ENCODE measurements at regions not wholly inside any gene's neighbourhood (a gene's known extent, or its start where the extent isn't known, plus 50 kb on each side); places are given as distances from the start of the nearest gene placed in this dataset.

DNA sequence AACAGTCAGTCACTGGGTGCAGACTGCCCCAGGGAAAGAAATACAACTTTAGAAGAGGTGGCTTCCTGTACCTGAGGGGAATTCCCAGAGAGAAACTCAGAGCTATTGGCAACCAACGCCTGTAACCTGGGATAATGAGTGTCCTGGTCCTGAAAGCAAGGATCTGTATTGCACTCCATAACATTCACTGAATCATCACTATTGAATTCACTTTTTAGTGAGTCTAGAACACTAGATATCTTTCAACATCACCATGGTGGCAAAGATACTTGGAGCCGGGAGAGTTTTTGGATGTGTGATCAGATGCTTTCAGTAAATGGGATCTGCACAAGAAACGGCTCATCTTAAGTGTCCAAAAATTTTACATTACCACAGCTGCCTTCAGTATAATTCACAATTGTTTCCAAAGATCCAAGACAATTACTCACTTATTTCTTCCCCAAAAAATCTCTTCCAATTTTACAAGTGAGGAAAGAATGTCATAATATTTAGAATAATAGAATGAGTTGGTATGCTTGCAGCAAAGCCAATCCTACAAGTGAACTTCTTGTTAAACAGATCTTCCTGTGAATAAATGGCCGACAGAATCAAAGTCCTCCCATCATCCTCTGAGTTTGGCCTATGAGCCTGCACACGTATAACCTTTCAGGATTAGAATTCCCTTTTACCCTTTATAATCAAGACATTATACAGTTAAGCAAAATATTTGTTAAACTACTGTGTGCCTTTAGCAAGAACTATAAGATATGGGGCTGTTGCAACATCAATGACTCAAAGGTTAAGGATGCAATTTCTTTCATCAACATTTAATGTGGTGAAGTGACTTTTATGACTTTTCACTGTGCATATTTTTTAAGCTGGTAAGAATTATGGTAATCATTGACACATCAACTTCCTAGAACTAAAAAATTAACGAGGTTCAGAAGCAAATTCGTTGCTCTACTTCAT lies 243.3 kb upstream of the COL8A1 start:
- ChIA-PET CTCF (interaction anchor here (0.6 to 1.0 kb wide), 4 partner anchors 10 to 281 kb away, joined by 3 to 4 read pairs (median 4); no protein-coding TSS in a partner anchor), POLR2A (interaction anchor here (0.7 to 1.2 kb wide), 10 partner anchors 17 to 887 kb away, joined by 3 to 5 read pairs (median 4); partner anchors contain the start of gene COL8A1)
- no peaks in the 10 kb centered on the region for H3K36me3 Mint-ChIP-seq (ENCODE audit: insufficient read depth, unreplicated experiment)
- peak; percentile 84 for DNase-seq (ENCODE audit: unreplicated experiment)
- BruUV-seq (replicated peaks), result no TSS peak
- H3K27me3 Mint-ChIP-seq (ENCODE audit: insufficient read depth, unreplicated experiment), result no peaks in the 10 kb centered on the region
- TF ChIP-seq CTCF (IDR thresholded peaks at IDR 0.05; ENCODE audit: unreplicated experiment), result no peak
- H3K4me1 Mint-ChIP-seq (ENCODE audit: insufficient read depth, unreplicated experiment), result peaks cover 19% of the 10 kb centered on the region
- peak overlapping the region; percentile 16 for H3K4me3 Mint-ChIP-seq (ENCODE audit: unreplicated experiment)
- peaks cover 16% of the 10 kb centered on the region for H3K9me3 Mint-ChIP-seq (ENCODE audit: unreplicated experiment)
- intact Hi-C loops (cut with micrococcal nuclease), result no loop called here
- peak overlapping the region; percentile 87 for H3K27ac Mint-ChIP-seq (ENCODE audit: low read depth, unreplicated experiment)

- no peaks in the 10 kb centered on the region for H3K27me3 Mint-ChIP-seq (ENCODE audit: insufficient read depth, unreplicated experiment)
- H3K9me3 Mint-ChIP-seq (ENCODE audit: unreplicated experiment), result peaks cover 9% of the 10 kb centered on the region
- CTCF ChIA-PET, result interaction anchor here (0.6 to 1.0 kb wide), 3 partner anchors 9 to 224 kb away, joined by 3 to 4 read pairs (median 3); no protein-coding TSS in a partner anchor
- no peak overlapping the region for H3K4me3 Mint-ChIP-seq (ENCODE audit: unreplicated experiment)
- POLR2A ChIA-PET, result interaction anchor here (0.6 kb wide), 3 partner anchors 23 to 609 kb away, joined by 3 to 4 read pairs (median 3); no protein-coding TSS in a partner anchor
- no peaks in the 10 kb centered on the region for H3K36me3 Mint-ChIP-seq (ENCODE audit: insufficient read depth, unreplicated experiment)
- intact Hi-C loops (cut with micrococcal nuclease), result no loop called here
- no peak for DNase-seq (ENCODE audit: unreplicated experiment)
- H3K27ac Mint-ChIP-seq (ENCODE audit: low read depth, unreplicated experiment), result peak overlapping the region; percentile 87
- H3K4me1 Mint-ChIP-seq (ENCODE audit: insufficient read depth, unreplicated experiment), result peaks cover 19% of the 10 kb centered on the region
- BruUV-seq (replicated peaks), result no TSS peak
- no peak for TF ChIP-seq CTCF (IDR thresholded peaks at IDR 0.05; ENCODE audit: unreplicated experiment)
Observed at GRCh38 chr3:99393961-99394360, 244.4 kb upstream of the COL8A1 start.

DNA sequence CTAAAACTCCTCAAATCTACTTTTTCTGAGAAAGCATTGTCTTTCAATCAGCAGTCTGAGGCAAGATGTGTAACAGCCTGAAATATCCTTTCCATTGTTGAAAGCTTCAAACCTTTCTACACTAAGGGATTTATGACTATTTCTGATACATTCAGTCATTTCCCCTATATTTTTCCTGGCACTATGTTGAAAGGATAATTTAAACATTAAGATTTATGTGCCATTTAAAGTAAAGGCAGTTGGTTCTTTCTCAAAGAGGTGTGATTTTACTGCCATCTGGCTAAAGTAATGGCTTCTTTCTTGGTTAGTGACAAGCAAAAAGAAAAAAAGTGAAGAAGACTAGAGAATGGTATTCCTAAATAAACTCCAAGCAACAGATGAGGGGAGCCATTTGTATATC lies 249.6 kb upstream of the COL8A1 start:
- H3K4me3 Mint-ChIP-seq (ENCODE audit: unreplicated experiment), result no peak overlapping the region
- no peaks in the 10 kb centered on the region for H3K27me3 Mint-ChIP-seq (ENCODE audit: insufficient read depth, unreplicated experiment)
- H3K4me1 Mint-ChIP-seq (ENCODE audit: insufficient read depth, unreplicated experiment), result peaks cover 8% of the 10 kb centered on the region
- DNase-seq (ENCODE audit: unreplicated experiment), result no peak
- H3K9me3 Mint-ChIP-seq (ENCODE audit: unreplicated experiment), result no peaks in the 10 kb centered on the region
- no peaks in the 10 kb centered on the region for H3K36me3 Mint-ChIP-seq (ENCODE audit: insufficient read depth, unreplicated experiment)
- TF ChIP-seq CTCF (IDR thresholded peaks at IDR 0.05; ENCODE audit: unreplicated experiment), result no peak
- ChIA-PET CTCF (no interaction called here), POLR2A (no interaction called here)
- intact Hi-C loops (cut with micrococcal nuclease), result no loop called here
- no TSS peak for BruUV-seq (replicated peaks)
- H3K27ac Mint-ChIP-seq (ENCODE audit: low read depth, unreplicated experiment), result no peak overlapping the region

DNA sequence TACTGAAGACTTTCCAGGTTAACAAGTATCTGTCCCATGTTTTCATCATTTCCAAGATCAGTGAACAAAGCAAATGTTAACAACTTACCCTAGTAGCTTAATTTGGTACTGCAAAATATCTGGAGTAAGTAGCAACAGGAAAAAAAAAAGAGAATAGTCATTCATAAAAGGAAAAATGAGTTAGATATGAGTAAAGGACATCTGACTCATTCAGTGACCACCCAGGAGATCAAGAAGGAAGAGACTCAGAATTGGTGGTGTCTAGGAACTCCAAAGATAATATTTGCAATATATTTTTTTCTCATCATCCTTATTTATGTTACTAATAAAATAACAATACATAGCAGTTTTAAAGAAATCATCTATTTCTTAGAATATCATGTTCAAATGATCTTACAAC lies 253.8 kb upstream of the COL8A1 start:
- Mint-ChIP-seq H3K36me3 (ENCODE audit: insufficient read depth, unreplicated experiment) (no peaks in the 10 kb centered on the region), H3K27me3 (ENCODE audit: insufficient read depth, unreplicated experiment) (no peaks in the 10 kb centered on the region), H3K9me3 (ENCODE audit: unreplicated experiment) (no peaks in the 10 kb centered on the region), H3K4me3 (ENCODE audit: unreplicated experiment) (no peak overlapping the region), H3K27ac (ENCODE audit: low read depth, unreplicated experiment) (no peak overlapping the region), H3K4me1 (ENCODE audit: insufficient read depth, unreplicated experiment) (peaks cover 8% of the 10 kb centered on the region)
- no TSS peak for BruUV-seq (replicated peaks)
- DNase-seq (ENCODE audit: unreplicated experiment), result no peak
- CTCF ChIA-PET, result no interaction called here
- POLR2A ChIA-PET, result no interaction called here
- intact Hi-C loops (cut with micrococcal nuclease), result no loop called here
- TF ChIP-seq CTCF (IDR thresholded peaks at IDR 0.05; ENCODE audit: unreplicated experiment), result no peak

Measured in MCF 10A (cell line).